ENCODE measurements at regions not wholly inside any gene's neighbourhood (a gene's known extent, or its start where the extent isn't known, plus 50 kb on each side); places are given as distances from the start of the nearest gene placed in this dataset.

GRCh38 chr3:13266005-13266404 lies 154.1 kb downstream of the NUP210 start:
- no peak for DNase-seq (ENCODE audit: low spot score)

- DNase-seq (ENCODE audit: low spot score): no peak
These were observed 154.6 kb downstream of the NUP210 start for GRCh38 chr3:13265507-13265906.

- DNase-seq (ENCODE audit: low spot score): no peak
These were observed 155.1 kb downstream of the NUP210 start for GRCh38 chr3:13265016-13265415.

- no peak for DNase-seq (ENCODE audit: low spot score)
These were observed 155.7 kb downstream of the NUP210 start for GRCh38 chr3:13264468-13264795.

GRCh38 chr3:13263770-13264467 lies 156.2 kb downstream of the NUP210 start:
- DNase-seq (ENCODE audit: low spot score): no peak

GRCh38 chr3:13262493-13263211 lies 157.5 kb downstream of the NUP210 start:
- DNase-seq (ENCODE audit: low spot score): no peak

GRCh38 chr3:13261892-13262291 lies 158.2 kb downstream of the NUP210 start:
- DNase-seq (ENCODE audit: low spot score): no peak

- no peak for DNase-seq (ENCODE audit: low spot score)
These were observed 158.9 kb downstream of the NUP210 start for GRCh38 chr3:13261104-13261830.

- no peak for DNase-seq (ENCODE audit: low spot score)
These were observed 159.6 kb downstream of the NUP210 start for GRCh38 chr3:13260259-13261103.

- DNase-seq (ENCODE audit: low spot score): no peak
These were observed 160.3 kb downstream of the NUP210 start for GRCh38 chr3:13259831-13260230.

GRCh38 chr3:13258986-13259514 lies 161.1 kb downstream of the NUP210 start:
- no peak for DNase-seq (ENCODE audit: low spot score)

GRCh38 chr3:13258280-13258679 lies 161.8 kb downstream of the NUP210 start:
- DNase-seq (ENCODE audit: low spot score): no peak

GRCh38 chr3:13257666-13258065 lies 162.5 kb downstream of the NUP210 start:
- DNase-seq (ENCODE audit: low spot score): no peak

GRCh38 chr3:13256845-13257244 lies 163.3 kb downstream of the NUP210 start:
- DNase-seq (ENCODE audit: low spot score): no peak

- DNase-seq (ENCODE audit: low spot score): no peak
These were observed 165.8 kb downstream of the NUP210 start for GRCh38 chr3:13254028-13254951.

GRCh38 chr3:13253208-13253937 lies 166.7 kb downstream of the NUP210 start:
- DNase-seq (ENCODE audit: low spot score): no peak

- no peak for DNase-seq (ENCODE audit: low spot score)
These were observed 167.9 kb downstream of the NUP210 start for GRCh38 chr3:13252207-13252606.

- DNase-seq (ENCODE audit: low spot score): no peak
These were observed 168.8 kb downstream of the NUP210 start for GRCh38 chr3:13251166-13251903.

Measured in mucosa of gallbladder (tissue), 1 donor.